Smooth muscle cell (in vitro differentiated cells): ENCODE measurements at regions not wholly inside any gene's neighbourhood (a gene's known extent, or its start where the extent isn't known, plus 50 kb on each side); places are given as distances from the start of the nearest gene placed in this dataset.

Experiments used
- DNase-seq: peaks from one replicate; lab custom pipeline; 2025; ENCODE audit not compliant: unreplicated experiment; lab: John Stamatoyannopoulos, UW
- H2AFZ ChIP-seq: fragments of 200-600 bp; sonication (generic); 2 replicates; pipeline ENCODE4 v1.6.0; 2016; ENCODE audit warnings: antibody characterized with exemption, low read depth, mild to moderate bottlenecking
- H3F3A ChIP-seq: fragments of 200-600 bp; sonication (generic); 2 replicates; pipeline ENCODE4 v1.6.0; 2017; ENCODE audit warnings: antibody characterized with exemption, low read depth
- H3K27ac ChIP-seq: fragments of 200-600 bp; sonication (generic); 2 replicates; pipeline ENCODE4 v1.5.1; 2016; ENCODE audit warnings: low read depth, mild to moderate bottlenecking
- H3K27me3 ChIP-seq: fragments of 200-600 bp; sonication (generic); 2 replicates; pipeline ENCODE4 v1.6.1; 2016; ENCODE audit warnings: low read depth, mild to moderate bottlenecking
- H3K36me3 ChIP-seq: fragments of 200-600 bp; sonication (generic); 2 replicates; pipeline ENCODE4 v1.5.1; 2016; ENCODE audit warnings: low read depth
- H3K4me1 ChIP-seq: fragments of 200-600 bp; sonication (generic); 2 replicates; pipeline ENCODE4 v1.5.1; 2016; ENCODE audit warnings: low read depth
- H3K4me2 ChIP-seq: fragments of 200-600 bp; sonication (generic); 2 replicates; pipeline ENCODE4 v1.6.0; 2016; ENCODE audit warnings: mild to moderate bottlenecking
- H3K4me3 ChIP-seq: fragments of 200-600 bp; sonication (generic); 2 replicates; pipeline ENCODE4 v1.5.1; 2016; ENCODE audit warnings: mild to moderate bottlenecking
- H3K79me2 ChIP-seq: fragments of 200-600 bp; sonication (generic); 2 replicates; pipeline ENCODE4 v1.6.0; 2016; ENCODE audit warnings: low read depth, mild to moderate bottlenecking
- H3K9ac ChIP-seq: fragments of 200-600 bp; sonication (generic); 2 replicates; pipeline ENCODE4 v1.6.0; 2016; ENCODE audit warnings: low read depth
- H3K9me3 ChIP-seq: fragments of 200-600 bp; sonication (generic); replicated peaks from 2 replicates; pipeline ENCODE4 v1.5.1; 2016; ENCODE audit warnings: low read depth
- H4K20me1 ChIP-seq: fragments of 200-600 bp; sonication (generic); 2 replicates; pipeline ENCODE4 v1.6.0; 2016; ENCODE audit warnings: low read depth
- CTCF ChIP-seq: fragments of 200-600 bp; sonication (generic); IDR thresholded peaks from 2 replicates; pipeline ENCODE4 v1.5.1; 2017; ENCODE audit warnings: borderline replicate concordance, mild to moderate bottlenecking, antibody characterized with exemption; ENCODE audit not compliant: insufficient read depth, poor library complexity, severe bottlenecking
- WGBS: methylation state at CpG from one replicate; pipeline ENCODE4 v1.1.7; 2016; ENCODE audit warnings: low lambda C conversion rate; 5-methylcytosine and 5-hydroxymethylcytosine counted together

- Histone ChIP-seq H3K4me1 (peaks cover 39% of the 10 kb centered on the region), H3K4me2 (peak overlapping the region; percentile 19), H3K4me3 (no peak overlapping the region), H2AFZ (peak overlapping the region; percentile 73), H3K79me2 (no peaks in the 10 kb centered on the region), H3F3A (peaks cover 17% of the 10 kb centered on the region), H3K36me3 (no peaks in the 10 kb centered on the region), H3K9me3 (no peaks in the 10 kb centered on the region), H3K27me3 (no peaks in the 10 kb centered on the region), H3K27ac (peak overlapping the region; percentile 73), H3K9ac (no peak overlapping the region), H4K20me1 (no peaks in the 10 kb centered on the region)
- peak; percentile 44 for DNase-seq
- 23% methylated on average over 15 of the region's 15 CpGs for WGBS
- TF ChIP-seq CTCF = peak; percentile 86
Observed at GRCh38 chr5:34486160-34486848, 169.8 kb upstream of the RAI14 start.

GRCh38 chr5:34486849-34487158, 169.3 kb upstream of the RAI14 start:
- H3K27ac ChIP-seq = peak overlapping the region; percentile 73
- peak overlapping the region; percentile 19 for H3K4me2 ChIP-seq
- H2AFZ ChIP-seq = peak overlapping the region; percentile 73
- no peaks in the 10 kb centered on the region for H3K79me2 ChIP-seq
- no peak for DNase-seq
- H3K9me3 ChIP-seq = no peaks in the 10 kb centered on the region
- no peaks in the 10 kb centered on the region for H4K20me1 ChIP-seq
- H3F3A ChIP-seq = peaks cover 17% of the 10 kb centered on the region
- H3K27me3 ChIP-seq = no peaks in the 10 kb centered on the region
- no peak for TF ChIP-seq CTCF
- H3K9ac ChIP-seq = no peak overlapping the region
- H3K4me3 ChIP-seq = no peak overlapping the region
- H3K4me1 ChIP-seq = peaks cover 44% of the 10 kb centered on the region
- WGBS = 47% methylated on average over 2 of the region's 2 CpGs
- no peaks in the 10 kb centered on the region for H3K36me3 ChIP-seq

- WGBS = 63% methylated on average over 11 of the region's 11 CpGs
- H3K36me3 ChIP-seq = no peaks in the 10 kb centered on the region
- no peak overlapping the region for H3K9ac ChIP-seq
- H3K27me3 ChIP-seq = no peaks in the 10 kb centered on the region
- peak overlapping the region; percentile 73 for H2AFZ ChIP-seq
- H3K4me2 ChIP-seq = peak overlapping the region; percentile 19
- H3F3A ChIP-seq = peaks cover 17% of the 10 kb centered on the region
- H3K79me2 ChIP-seq = no peaks in the 10 kb centered on the region
- peak overlapping the region; percentile 73 for H3K27ac ChIP-seq
- H3K9me3 ChIP-seq = no peaks in the 10 kb centered on the region
- no peak overlapping the region for H3K4me3 ChIP-seq
- DNase-seq = no peak
- no peaks in the 10 kb centered on the region for H4K20me1 ChIP-seq
- peaks cover 44% of the 10 kb centered on the region for H3K4me1 ChIP-seq
- TF ChIP-seq CTCF = no peak
Observed at GRCh38 chr5:34487159-34487879, 168.8 kb upstream of the RAI14 start.
